ENCODE measurements at regions not wholly inside any gene's neighbourhood (a gene's known extent, or its start where the extent isn't known, plus 50 kb on each side); places are given as distances from the start of the nearest gene placed in this dataset.
A peak's percentile ranks its signal among the peaks of the same experiment; 100 is the strongest.

DNA sequence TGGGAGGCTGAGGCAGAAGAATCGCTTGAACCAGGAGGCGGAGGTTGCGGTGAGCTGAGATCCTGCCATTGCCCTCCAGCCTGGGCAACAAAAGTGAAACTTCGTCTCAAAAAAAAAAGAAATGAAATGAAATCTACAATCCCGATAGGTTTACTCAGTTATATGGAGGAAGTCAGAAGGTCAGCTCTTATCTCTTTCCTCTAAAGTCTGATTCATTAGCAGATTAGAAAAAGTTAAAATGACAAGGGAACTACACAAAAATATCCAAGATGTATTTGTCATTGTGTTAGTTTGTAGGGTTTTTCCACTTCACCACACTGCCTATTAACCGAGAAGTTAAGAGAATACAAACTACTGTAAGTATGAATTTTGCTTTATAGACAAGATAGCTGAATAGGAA lies 420.6 kb downstream of the SHQ1 start:
- peaks cover 0 to 1% (median 0%) of the 10 kb centered on the region in 3 donors for H3K27me3 Mint-ChIP-seq (ENCODE audit: low read depth in 3 of 3)
- Histone ChIP-seq H3K4me2 (replicated peaks; ENCODE audit: extremely low read depth, low read length, poor library complexity, severe bottlenecking) (peak overlapping the region; percentile 22), H3K4me1 (ENCODE audit: control insufficient read depth in 1 of 2, insufficient read depth in 2 of 2, low read length in 2 of 2) (peaks cover 14 to 29% of the 10 kb centered on the region in 2 donors), H3K27me3 (ENCODE audit: control insufficient read depth in 2 of 2, insufficient read depth in 2 of 2, low read length in 2 of 2) (no peaks in the 10 kb centered on the region), H3K4me3 (replicated peaks in 1 of 3; ENCODE audit: low read depth in 2 of 3, low read length in 3 of 3) (peak overlapping the region in 1 of 3 experiments; percentile 5), H2AFZ (ENCODE audit: insufficient read depth, low read depth, low read length, poor library complexity, severe bottlenecking) (no peak overlapping the region), H3K9ac (ENCODE audit: insufficient read depth, low read length, poor library complexity, severe bottlenecking) (no peak overlapping the region), H3K36me3 (replicated peaks in 1 of 2; ENCODE audit: control insufficient read depth in 1 of 2, insufficient read depth in 2 of 2, low read length in 2 of 2) (no peaks in the 10 kb centered on the region), H3K9me3 (replicated peaks in 1 of 2; ENCODE audit: control insufficient read depth in 1 of 2, insufficient read depth in 1 of 2, low read length in 2 of 2) (peaks cover 0 to 4% of the 10 kb centered on the region in 2 donors), H3K79me2 (ENCODE audit: insufficient read depth, low read length) (peaks cover 98% of the 10 kb centered on the region), H4K20me1 (ENCODE audit: insufficient read depth, low read length) (peaks cover 97% of the 10 kb centered on the region), H3K27ac (ENCODE audit: low read depth in 1 of 2, low read length in 2 of 2) (peak overlapping the region in 1 of 2 donors; percentile 57)
- peak overlapping the region in 1 of 2 donors; percentile 62 for H3K4me3 Mint-ChIP-seq
- H3K27ac Mint-ChIP-seq = peak overlapping the region in 5 of 7 donors; percentile 23 to 73 (median 69)
- WGBS (ENCODE audit: insufficient coverage) = 46% methylated on average over 3 of the region's 6 CpGs
- TF ChIP-seq, protein P1, sequence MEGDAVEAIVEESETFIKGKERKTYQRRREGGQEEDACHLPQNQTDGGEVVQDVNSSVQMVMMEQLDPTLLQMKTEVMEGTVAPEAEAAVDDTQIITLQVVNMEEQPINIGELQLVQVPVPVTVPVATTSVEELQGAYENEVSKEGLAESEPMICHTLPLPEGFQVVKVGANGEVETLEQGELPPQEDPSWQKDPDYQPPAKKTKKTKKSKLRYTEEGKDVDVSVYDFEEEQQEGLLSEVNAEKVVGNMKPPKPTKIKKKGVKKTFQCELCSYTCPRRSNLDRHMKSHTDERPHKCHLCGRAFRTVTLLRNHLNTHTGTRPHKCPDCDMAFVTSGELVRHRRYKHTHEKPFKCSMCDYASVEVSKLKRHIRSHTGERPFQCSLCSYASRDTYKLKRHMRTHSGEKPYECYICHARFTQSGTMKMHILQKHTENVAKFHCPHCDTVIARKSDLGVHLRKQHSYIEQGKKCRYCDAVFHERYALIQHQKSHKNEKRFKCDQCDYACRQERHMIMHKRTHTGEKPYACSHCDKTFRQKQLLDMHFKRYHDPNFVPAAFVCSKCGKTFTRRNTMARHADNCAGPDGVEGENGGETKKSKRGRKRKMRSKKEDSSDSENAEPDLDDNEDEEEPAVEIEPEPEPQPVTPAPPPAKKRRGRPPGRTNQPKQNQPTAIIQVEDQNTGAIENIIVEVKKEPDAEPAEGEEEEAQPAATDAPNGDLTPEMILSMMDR (IDR thresholded peaks at IDR 0.05) = no peak
- H3K4me1 Mint-ChIP-seq = peaks cover 53% of the 10 kb centered on the region
- DNase-seq = no peak
- peaks cover 13% of the 10 kb centered on the region in 2 donors for H3K36me3 Mint-ChIP-seq
- intact Hi-C loops (cut with micrococcal nuclease) = no loop called here
- H3K9me3 Mint-ChIP-seq = peaks cover 0 to 4% (median under 1%) of the 10 kb centered on the region in 7 donors

DNA sequence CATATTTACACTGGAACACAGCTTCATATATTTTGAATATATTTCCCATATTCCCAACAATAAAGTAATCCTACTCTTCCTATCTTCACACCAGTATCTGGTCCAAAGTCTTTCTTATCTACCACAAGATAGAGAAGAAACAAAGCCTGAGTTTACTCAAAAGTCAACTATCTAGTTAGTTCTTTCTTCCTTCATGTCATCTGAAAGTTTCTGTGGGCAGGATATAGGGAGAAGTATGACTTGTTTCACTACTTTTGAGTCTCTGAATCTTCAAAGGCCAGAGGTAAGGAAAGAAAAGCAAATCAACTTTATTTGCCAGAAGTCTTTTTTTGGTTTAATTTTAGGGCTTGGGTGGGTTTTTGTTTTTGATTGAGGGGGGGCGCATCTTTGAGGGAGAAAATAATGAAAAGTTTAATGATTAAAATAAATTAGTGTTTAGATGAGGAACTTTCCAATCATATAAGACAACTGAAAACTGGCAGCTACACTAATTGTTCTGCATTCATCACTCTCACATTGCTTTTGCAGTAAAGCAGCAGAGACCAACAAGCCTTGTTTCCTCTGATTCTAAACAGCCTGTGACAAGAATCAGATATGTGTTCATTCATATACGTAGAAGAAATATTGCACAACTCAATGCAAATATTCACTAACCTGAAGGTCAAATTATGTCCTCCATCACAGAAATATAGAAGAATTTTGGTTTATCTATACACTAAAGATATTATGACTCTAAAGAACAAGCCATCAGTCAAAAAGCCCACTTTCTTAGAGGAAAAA lies 421.4 kb downstream of the SHQ1 start:
- Mint-ChIP-seq H3K4me3 (no peak overlapping the region), H3K9me3 (peaks cover 2 to 9% (median 9%) of the 10 kb centered on the region in 7 donors), H3K27me3 (ENCODE audit: low read depth in 3 of 3) (peaks cover 0 to 1% (median 0%) of the 10 kb centered on the region in 3 donors), H3K4me1 (peaks cover 46% of the 10 kb centered on the region), H3K36me3 (peaks cover 12 to 21% of the 10 kb centered on the region in 2 donors), H3K27ac (peak overlapping the region in 4 of 7 donors; percentile 69 to 73 (median 72))
- Histone ChIP-seq H4K20me1 (ENCODE audit: insufficient read depth, low read length) (peaks cover 97% of the 10 kb centered on the region), H3K4me3 (replicated peaks in 1 of 3; ENCODE audit: low read depth in 2 of 3, low read length in 3 of 3) (no peak overlapping the region), H2AFZ (ENCODE audit: insufficient read depth, low read depth, low read length, poor library complexity, severe bottlenecking) (no peak overlapping the region), H3K4me2 (replicated peaks; ENCODE audit: extremely low read depth, low read length, poor library complexity, severe bottlenecking) (no peak overlapping the region), H3K9me3 (replicated peaks in 1 of 2; ENCODE audit: control insufficient read depth in 1 of 2, insufficient read depth in 1 of 2, low read length in 2 of 2) (peaks cover 4 to 5% of the 10 kb centered on the region in 2 donors), H3K4me1 (ENCODE audit: control insufficient read depth in 1 of 2, insufficient read depth in 2 of 2, low read length in 2 of 2) (peaks cover 14 to 29% of the 10 kb centered on the region in 2 donors), H3K9ac (ENCODE audit: insufficient read depth, low read length, poor library complexity, severe bottlenecking) (no peak overlapping the region), H3K27me3 (ENCODE audit: control insufficient read depth in 2 of 2, insufficient read depth in 2 of 2, low read length in 2 of 2) (no peaks in the 10 kb centered on the region), H3K36me3 (replicated peaks in 1 of 2; ENCODE audit: control insufficient read depth in 1 of 2, insufficient read depth in 2 of 2, low read length in 2 of 2) (peaks cover 0 to 4% of the 10 kb centered on the region in 2 donors), H3K79me2 (ENCODE audit: insufficient read depth, low read length) (peaks cover 98% of the 10 kb centered on the region), H3K27ac (ENCODE audit: low read depth in 1 of 2, low read length in 2 of 2) (peak overlapping the region in 1 of 2 donors; percentile 57)
- DNase-seq = peak in 1 of 3 donors; percentile 12
- no CpG with 5 or more reads among the region's 2 CpGs for WGBS (ENCODE audit: insufficient coverage)
- intact Hi-C loops (cut with micrococcal nuclease) = no loop called here
- TF ChIP-seq, protein P1 (IDR thresholded peaks at IDR 0.05) = no peak
